GM18867 (cell line): ENCODE measurements at regions not wholly inside any gene's neighbourhood (a gene's known extent, or its start where the extent isn't known, plus 50 kb on each side); places are given as distances from the start of the nearest gene placed in this dataset.
"Not testable (repeated sequence)": the region's sequence is repeated elsewhere in the genome, so short reads cannot be mapped to it uniquely, and the experiment has no call there.

Source experiments
- ATAC-seq: cut with Tn5 transposase; IDR thresholded peaks from one replicate; pipeline ENCODE4 v1.9.1; 2021; ENCODE audit warnings: mild to moderate bottlenecking, moderate library complexity; ENCODE audit not compliant: unreplicated experiment

DNA sequence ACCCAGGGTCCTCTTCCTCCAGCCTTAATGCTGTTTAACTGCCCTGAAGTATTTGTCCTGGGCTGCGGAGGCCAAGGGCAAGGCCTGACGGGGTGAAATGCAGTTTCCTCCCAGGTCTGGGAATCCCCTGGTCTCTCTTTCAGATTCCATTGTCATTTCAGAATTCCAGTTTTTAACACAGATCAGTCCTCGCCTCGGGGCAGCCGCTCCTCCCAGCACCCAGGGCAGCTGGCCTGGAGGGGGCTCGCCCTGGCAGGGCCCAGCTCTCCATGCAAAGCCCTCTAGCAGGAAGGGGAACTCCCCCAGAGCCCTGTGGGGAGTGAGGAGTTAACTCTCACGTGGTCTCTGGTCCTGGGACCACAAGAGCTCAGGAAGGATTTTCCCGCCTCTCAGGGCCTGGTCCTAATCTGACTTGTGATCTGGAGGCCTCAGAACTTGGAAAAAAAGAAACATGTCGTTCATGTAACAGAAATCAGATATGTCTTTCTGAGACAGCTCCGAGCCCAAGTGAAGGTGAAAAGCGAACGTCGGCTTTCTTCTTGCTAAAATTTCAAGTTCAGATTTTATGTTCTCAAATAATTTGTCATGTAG, 265.6 kb upstream of the SFSWAP start:
- ATAC-seq: no peak

- ATAC-seq: no peak
Observed at GRCh38 chr12:131445795-131446194, 265.1 kb upstream of the SFSWAP start.

GRCh38 chr12:131447636-131448035, 263.3 kb upstream of the SFSWAP start:
- not testable (repeated sequence) for ATAC-seq

- ATAC-seq: no peak
Observed at GRCh38 chr12:131448254-131448795, 262.6 kb upstream of the SFSWAP start.

DNA sequence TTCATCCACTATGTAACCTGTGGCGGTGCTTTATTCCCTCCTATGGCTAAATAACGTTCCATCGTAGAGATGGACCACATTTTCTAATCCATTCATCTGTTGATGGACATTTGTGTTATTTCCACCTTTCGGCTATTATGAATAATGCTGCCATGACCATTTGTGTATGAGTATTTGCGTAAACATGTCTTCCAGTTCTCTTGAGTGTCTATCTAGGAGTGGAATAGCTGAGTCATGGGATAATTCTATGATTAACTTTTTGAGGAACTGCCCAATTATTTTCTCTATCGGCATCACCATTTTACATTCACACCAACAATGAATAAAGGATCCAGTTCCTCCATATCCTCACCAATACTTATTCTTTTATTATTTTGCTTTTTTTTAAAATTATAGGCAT, 261.9 kb upstream of the SFSWAP start:
- no peak for ATAC-seq

GRCh38 chr12:131452444-131452860, 258.4 kb upstream of the SFSWAP start:
- ATAC-seq: no peak

GRCh38 chr12:131454418-131455217, 256.3 kb upstream of the SFSWAP start:
- peak; percentile 99 for ATAC-seq

DNA sequence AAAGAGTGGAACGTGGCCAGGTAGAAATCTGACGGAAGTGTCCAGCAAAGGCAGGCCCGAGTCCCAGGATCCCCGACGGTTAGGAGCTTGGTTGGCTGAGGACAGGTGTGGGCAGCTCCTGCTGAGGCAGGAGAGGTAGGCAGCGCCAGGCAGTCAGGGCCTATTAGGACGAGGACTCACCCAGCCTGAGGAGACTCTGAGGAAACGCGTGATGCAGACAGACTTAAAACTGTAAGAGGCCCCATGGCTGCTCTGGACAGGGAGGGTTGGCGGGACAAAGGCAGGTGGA, 255.7 kb upstream of the SFSWAP start:
- ATAC-seq: no peak

DNA sequence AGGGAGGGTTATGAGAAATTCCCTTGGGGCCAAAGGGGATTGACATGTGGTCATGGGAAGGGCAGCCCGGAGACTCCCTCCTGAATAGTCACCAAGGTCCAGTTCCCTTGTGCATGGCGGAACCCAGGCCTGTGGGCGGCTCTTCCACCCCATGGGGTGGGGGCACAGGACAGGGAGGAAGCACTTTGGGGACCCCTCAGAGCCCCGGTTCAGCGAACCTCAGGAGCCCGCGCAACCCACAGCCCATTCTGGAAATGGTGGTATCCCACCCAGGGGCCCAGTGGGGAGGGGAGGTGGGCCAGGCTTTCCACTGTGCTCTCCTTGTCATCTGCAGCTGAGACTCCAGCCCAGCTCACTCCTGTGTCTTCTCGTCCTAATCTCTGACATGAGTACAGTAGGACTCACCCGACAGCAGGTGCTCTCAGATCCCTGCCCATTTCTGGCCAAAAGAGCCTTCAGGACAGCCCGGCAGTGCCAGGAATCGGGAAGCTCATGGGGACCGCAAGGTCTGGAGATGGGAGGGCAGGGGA, 255.2 kb upstream of the SFSWAP start:
- ATAC-seq: no peak

DNA sequence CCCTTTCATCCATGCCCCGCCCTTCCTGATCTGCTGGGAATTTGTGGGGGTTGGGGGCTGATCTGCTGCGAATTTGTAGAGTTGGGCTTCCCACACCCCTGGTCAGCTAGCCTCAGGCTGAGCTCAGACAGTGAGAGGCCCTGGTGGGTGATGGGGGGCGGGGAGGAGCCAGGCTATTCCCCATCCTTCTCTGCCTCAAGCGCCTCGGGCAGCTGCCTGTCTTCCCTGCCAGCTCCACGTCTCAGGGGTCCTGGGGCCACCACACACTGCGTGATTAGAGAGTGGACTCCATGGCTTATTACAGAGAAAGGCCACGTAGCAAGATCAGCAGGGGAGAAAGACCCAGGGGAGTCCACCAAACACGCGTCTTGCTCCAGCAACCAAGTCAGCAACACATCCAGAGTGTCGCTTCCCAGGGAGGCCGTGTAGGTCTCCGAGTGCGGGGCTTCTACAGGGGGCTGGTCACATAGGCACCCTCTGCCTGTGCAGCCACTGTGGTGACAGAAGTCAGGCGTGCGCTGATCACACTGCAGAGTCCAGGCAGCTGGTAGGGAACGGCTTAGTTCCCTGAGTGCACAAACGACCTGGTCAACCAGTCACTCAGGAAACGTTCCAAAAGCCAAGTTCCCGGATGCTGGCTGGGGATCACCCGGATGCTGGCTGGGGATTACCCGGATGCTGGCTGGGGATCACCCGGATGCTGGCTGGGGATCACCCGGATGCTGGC, 254.4 kb upstream of the SFSWAP start:
- no peak for ATAC-seq

- no peak for ATAC-seq
Observed at GRCh38 chr12:131457028-131457310, 253.9 kb upstream of the SFSWAP start.

DNA sequence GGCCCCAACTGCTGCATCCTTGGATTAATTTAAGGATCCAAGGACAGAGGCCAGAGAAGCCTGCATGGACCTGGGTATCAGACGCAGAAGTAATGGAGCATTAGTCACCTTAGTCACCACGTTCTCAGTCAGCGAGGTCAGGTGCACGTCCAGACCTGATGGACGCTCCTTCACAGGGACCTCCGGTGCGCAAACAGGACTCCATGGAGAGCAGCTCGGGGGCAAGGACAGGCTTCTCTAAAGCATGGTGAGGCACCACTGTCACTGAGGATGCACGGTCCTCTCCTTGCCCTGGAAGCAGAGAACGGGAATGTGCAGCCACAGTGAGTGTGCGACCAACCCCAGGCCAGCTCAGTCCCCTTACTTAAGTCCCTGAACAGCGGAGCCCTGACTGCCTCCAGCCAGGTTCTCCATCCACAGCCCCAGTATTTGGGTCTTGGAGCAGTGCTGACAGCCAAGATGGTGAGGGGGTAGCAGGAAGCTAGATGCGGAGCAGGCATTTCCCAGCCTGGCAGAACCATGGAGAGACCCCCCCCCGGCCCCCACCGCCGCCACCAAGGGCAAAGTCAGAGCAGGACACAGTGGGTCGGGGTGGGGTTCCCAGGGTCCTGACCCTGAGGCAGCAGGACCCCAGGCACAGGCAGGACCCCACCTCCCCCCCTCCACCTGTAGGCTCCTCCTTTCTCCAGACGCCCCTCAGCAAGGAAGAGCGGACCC, 253.4 kb upstream of the SFSWAP start:
- no peak for ATAC-seq

GRCh38 chr12:131458048-131458374, 252.9 kb upstream of the SFSWAP start:
- no peak for ATAC-seq

GRCh38 chr12:131458931-131459772, 251.7 kb upstream of the SFSWAP start:
- ATAC-seq: no peak

- no peak for ATAC-seq
Observed at GRCh38 chr12:131459773-131460365, 251.0 kb upstream of the SFSWAP start.

- no peak for ATAC-seq
Observed at GRCh38 chr12:131460520-131460919, 250.4 kb upstream of the SFSWAP start.

DNA sequence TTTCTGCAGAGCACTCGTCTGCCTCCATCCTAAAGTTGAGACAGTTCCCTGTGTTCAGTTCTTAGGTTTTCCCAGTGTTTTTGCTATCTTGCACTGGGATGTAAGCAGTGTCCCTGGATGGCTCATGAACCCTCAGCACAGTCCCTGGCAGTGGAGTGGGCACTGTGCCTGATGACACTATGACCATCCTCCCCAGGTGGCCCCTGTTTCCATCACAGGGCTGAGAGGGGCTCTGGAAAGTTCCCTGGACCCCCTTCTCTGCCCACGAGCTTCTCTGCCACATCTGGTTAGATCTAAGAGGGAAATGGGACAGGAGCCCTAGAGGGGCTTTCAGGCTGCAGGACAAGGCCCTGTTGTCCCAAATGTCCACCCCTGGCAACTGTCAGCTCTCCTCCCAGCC, 249.8 kb upstream of the SFSWAP start:
- ATAC-seq: no peak

GRCh38 chr12:131463174-131463573, 247.7 kb upstream of the SFSWAP start:
- no peak for ATAC-seq

DNA sequence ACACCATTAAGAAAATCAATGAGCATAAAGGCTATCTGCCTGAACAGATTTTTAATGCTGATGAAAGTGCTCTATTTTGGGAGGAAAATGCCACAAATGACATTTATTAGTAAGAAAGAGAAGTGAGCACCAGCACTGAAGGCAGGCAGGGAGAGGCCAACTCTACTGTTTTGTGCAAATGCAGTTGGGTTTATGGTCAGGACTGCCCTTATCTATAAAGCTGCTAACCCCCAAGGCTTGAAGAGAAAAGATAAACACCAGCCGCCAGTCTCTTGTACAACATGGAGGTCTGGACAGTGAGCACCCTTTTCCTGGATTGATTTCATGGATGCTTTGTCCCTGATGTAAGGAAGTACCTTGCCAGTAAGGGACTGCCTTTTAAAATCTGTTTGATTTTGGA, 246.8 kb upstream of the SFSWAP start:
- no peak for ATAC-seq

GRCh38 chr12:131466306-131466705, 244.6 kb upstream of the SFSWAP start:
- ATAC-seq: no peak
